ENCODE measurements at regions not wholly inside any gene's neighbourhood (a gene's known extent, or its start where the extent isn't known, plus 50 kb on each side); places are given as distances from the start of the nearest gene placed in this dataset.
A peak's percentile ranks its signal among the peaks of the same experiment; 100 is the strongest.

DNA sequence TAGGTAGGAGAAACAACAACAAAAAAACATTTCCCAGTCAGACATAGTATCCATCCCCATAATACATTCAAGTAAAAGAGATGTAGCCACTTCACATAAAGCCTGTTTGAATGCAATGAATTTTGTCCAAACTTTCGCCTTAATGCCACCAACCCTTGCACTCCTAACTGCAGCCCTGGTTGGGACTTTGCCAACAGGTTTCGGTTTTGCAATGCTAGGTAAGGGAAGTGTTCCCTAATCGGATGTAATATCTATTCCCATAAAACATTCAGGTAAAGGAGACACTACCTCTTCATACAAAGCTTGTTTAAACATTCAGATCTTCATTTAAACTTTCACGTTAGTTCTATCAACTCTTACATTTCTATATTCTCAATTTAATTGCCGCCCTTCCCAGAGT, 336.1 kb downstream of the DRD1 start:
- no peak for DNase-seq

DNA sequence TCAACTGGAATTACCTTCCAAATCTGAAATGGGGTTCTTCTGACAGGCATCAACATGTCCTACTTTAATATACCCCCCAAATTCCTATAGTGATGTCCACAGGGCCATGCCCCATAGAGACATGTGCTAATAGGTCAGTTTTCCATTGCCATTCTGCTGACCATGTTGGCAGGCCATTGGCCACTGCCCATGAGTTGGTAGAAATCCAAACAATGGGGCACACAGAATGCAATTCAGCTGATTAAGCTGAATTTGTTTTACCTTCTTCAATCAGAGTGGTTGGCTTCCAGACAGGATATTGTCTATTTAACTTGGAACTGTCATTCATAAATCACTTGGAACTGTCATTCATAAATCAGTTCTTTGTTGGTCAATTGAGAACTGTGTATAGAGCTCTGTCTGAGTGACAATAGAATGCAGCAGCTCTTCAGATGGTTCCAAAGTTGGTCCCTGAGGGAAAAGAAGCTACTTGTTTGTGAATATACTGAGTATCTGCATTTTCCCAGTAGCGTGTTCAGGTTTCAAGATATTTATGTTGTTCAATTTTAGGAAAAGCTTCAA, 336.9 kb downstream of the DRD1 start:
- no peak for DNase-seq

DNA sequence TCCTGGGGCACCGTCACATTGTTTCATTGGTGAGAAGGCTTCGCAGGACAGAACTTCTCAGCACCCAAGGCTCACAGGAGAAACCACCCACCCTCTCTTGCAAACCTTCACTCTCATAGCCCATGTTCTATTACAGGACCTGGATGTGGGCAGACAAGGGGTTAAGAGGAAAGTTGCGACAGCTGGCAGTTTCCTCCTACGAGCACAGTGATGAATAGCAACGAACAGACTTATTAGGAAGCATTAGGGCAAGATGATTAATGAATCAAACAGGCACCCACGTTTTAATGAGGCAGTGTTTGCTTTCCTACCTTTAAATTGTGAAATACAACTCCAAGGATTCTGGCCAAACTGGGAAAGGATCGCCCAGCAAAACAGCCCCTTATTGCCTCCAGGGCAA, 339.3 kb downstream of the DRD1 start:
- DNase-seq = no peak

DNA sequence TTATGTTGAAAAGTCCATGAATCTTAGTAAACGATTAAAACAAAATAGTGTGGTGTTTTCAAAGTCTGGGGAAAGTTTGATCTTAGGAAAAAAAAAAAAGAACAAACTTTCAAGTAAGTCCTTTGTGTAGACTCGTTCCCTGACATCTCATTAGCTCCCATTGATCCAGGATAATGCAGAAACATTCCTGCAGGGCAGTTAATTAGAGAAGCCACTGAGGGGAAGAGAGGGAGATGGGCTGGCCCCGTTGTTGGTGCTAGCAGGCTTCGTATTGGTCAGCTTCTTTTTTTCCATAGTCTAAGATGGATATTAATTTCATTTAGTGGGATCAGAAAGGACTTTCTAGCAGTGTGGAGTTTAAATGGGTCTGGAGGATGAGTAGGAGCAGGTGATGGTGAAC, 340.2 kb downstream of the DRD1 start:
- DNase-seq = no peak

DNA sequence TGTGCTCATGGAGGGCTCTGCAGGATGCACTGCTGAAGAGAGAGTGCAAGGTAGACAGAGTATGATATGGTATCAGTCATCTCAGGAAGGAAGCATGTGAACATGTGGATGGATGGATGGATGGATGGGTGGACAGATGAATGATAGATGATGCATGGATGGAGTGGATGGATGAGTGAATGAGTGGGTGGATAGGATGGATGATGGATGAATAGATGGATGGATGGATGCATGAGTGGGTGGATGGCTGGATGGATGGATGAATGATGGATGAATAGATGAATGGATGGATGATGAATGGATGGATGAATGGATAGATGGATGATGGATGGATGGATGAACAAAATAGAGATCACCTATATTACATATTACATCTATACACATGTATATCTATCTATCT, 341.3 kb downstream of the DRD1 start:
- no peak for DNase-seq

DNA sequence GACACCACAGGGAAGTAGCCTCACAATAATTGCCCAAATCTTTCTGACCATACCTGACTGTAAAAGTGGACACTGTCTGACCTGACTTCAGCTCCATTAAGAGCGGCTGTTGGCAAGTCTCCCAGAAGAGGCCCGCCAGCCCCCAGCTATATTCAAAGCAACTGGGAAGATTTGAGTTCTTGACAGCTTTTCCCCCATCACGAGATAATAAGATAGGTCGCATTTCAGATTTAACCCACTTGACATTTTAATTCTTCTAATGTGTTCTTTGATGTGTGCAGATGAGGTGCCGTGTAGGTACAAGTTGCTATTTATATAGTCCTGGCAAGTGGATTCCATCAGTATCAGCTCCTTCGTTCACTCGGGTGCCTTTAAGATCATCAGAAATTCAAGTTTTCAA, 345.7 kb downstream of the DRD1 start:
- no peak for DNase-seq

DNA sequence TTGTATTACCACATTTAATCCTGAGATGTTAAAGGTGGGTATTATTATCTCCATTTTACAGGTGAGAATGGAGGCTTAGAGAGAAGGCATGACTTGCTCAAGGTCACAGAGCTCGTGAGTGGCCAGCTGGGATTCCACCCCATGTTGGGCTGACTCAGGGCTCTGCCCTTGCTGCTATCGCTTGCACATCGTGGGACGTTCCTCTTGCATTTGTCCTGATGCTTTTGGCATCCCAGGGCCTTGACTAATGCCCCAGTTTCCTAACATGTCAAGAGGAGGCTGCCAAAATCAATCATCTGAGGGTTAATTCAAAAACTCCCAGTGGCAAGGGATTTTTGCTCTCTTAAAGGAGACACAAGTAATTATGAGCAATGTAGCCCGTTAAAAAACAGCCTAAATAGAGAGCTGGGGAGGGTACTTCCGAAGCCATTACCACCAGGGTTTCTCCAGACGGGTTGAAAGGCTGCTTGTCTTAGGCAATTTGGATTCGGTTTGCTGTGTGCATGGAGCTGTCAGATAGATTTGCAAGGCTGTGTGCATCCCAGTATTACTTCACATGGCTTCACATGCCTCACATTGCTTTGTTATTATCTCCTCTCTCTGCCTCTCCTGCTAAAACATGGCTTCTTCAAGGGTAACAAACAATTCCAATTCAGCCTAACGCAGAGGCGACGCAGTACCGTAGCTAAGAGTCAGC, 347.4 kb downstream of the DRD1 start:
- no peak for DNase-seq

DNA sequence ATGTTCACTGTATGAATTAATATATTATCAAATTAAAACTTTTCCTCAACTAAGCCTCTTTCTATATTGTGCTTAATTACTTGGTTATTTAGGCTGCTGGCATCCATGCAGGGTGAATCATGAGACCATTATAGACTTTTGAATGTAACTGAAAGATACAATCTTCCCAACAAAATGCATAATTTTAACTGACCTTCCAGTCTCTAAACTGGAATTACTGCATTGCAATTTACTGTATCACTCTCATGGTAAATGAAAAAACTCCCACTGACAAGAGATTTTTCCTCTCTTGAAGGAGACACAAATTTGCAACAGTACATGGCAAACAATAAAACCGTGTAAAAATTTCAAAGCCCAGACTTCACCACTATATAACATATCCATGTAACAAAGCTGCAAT, 349.5 kb downstream of the DRD1 start:
- no peak for DNase-seq

DNA sequence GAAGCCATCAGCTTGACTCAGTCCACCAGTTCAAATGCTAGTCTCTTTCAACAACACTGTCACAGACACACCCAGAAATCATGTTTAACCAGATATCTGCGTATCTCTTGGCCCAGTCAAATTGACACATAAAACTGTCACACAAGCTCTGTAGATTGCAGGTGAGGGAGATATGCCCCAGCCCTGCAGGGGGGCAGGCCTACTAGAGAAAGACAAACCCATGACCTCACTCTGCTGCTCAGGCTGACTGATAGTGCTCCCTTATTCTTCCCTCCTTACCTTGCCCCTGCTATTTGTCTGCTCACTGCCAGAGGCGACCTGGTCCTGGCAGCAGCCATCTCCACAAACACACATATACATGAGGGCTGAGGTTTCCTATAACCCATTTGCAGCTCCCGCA, 351.3 kb downstream of the DRD1 start:
- no peak for DNase-seq

DNA sequence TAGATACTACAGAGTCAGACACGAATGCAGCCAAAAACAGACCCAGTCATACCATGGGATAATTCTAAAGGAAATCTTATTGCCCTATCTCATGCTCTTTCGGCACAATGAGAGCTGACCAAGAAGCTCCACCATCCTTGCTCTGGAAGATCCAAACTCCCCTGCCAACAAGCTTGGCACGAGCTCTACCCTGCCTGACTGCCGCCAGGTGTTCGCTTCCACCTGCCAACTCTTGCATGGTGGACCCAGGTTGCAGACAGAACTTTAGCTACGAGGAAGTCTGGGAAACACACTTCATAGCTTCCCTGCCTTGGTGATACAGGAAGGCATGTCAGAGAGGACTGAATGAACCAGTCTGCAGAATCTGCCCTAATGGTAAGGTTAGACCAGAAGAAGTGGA, 355.0 kb downstream of the DRD1 start:
- DNase-seq = no peak

DNA sequence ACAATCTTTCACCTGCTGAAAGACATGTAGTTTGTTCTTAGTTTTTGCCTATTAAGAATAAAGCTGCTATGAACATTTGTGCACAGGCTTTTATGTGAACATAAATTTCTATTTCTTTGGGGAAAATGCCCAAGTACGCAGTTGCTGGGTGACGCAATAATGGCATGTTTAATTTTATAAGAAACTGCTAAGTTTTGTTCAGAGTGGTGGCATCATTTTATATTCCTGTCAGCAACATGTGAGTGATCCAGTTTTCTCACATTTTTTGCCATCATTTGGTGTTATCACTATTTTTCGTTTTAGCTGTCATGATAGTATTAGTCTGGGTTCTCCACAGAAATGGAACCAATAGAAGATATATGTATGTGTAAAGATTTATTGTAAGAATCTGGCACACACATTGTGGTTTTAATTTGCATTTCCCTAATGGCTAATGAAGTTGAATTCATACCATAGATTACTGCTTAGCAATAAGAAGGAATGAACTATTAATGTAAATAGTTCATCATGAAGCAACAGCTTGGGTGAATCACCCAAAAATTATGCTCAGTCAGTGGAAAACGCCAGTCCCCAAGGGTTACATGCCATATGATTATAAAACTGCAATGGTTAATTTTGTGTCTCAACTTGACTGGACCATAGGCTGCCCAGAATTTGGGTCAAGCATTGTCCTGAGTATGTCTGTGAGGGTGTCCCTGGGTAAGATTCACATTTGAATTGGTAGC, 358.6 kb downstream of the MSX2 start:
- DNase-seq = no peak

DNA sequence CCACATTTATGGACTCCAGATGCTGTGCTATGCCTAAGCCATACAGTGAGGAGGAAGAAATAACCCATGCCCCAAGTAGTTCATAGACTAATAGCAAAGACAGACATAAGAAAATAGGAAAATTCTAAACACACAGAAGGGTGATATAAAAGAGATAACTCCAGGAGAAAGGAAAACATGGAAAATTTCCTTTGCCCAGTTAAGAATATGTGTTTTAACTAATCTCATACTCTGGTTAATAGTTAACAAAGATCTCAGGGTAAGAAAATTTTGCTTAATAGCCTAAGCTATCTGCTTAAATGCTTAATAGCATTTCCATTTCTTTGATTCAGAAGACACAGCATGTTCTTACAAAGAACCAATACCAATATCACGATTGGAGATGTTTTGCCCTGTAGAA, 358.0 kb downstream of the MSX2 start:
- no peak for DNase-seq

DNA sequence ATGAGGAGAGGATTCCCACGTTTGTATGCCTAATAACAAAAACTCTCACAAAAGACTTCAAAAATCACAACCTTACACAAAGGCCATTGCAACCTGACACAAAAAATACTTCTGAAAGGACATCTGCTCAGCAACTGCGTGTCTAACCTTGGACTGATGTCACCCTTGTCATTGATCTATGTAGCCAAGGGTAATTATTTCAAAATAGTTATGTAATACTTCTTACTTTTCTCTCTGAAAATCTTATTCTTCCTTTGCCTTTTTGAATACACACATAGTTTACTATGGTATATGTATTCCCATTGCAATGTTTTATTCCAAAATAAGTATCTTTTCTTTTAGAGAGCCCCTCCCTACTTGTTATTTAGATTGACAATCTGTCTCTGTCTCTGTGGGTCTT, 355.3 kb downstream of the MSX2 start:
- no peak for DNase-seq

DNA sequence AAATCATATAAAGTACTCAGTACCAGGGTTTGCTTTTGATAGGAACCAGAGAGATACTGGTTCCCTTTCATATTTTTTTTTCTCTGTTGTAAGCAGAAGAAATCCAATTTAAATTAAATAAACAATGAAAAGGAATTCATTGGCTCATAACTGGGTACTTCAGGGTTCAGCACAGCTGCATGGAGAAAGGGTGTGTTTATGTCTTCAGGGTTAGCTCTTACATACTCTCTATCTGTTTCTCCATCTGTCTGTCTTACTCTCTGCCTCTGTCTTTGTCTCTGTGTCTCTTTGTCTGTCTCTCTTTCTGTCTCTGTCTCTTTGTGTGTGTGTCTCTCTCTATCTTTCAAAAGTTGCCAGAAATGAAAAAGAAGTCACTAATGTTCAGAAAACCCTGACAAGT, 345.9 kb downstream of the MSX2 start:
- DNase-seq = no peak

DNA sequence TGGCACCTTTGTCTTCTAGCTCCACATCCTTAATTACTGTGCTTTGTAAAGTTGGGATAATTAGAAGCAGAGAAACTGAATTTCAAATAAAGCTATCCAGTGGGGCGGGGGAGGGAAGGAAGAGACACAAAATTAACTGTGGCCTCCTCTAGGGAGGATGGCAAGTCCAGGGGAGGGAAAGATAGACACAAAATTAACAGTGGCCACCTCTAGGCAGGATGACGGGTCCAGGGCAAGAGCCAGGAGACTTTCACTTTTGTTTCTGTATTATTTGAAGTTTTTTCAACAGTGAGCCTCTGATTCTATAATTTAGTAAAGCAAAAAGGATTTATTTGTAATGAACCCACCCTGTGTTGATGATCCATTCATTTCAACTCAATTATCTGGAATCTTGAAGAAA, 335.9 kb downstream of the MSX2 start:
- DNase-seq = no peak

DNA sequence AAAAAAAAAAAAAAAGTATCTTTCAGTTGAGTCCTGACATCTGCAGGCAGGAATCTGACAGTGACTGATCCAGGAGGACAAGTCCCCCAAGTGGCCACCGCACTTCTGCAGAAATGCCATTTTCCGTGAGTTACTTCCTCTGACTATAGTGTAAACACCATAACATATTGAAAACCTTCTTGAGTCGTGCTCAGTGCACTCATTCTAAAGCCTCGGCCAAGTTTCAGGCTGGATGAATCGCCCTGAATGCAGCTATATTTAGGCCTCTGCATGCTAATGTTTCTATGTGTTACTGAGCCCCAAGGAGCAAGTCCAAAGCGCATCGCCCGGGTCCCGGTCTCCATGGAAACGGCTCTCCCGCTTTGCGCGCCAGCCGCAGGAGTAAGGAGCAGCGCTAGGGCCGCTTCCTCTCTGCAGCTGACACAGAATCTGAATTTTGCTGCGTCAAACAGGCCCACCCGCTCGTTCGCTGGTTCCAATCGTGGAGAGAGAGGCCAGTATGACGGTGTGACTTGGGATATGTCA, 335.4 kb downstream of the MSX2 start:
- peak; percentile 88 for DNase-seq

DNA sequence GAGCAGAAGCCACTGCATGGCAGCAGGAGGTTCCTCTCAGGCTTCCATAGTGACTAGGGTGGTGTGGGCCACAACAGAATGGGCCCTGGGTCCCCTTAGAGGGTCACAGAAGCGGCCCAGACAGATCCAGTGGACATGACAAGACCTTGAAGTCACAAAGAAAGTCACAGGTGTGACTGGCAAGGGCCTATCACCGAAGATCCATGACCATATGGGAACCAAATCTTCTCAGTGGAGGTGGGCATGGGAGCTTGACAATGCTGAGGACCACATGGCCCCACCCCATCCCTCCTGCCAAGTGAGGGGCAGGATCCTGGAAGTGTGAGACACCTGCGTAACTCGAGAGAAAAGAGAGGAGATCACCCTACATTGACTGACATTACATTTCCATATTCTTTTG, 332.4 kb downstream of the MSX2 start:
- no peak for DNase-seq

DNA sequence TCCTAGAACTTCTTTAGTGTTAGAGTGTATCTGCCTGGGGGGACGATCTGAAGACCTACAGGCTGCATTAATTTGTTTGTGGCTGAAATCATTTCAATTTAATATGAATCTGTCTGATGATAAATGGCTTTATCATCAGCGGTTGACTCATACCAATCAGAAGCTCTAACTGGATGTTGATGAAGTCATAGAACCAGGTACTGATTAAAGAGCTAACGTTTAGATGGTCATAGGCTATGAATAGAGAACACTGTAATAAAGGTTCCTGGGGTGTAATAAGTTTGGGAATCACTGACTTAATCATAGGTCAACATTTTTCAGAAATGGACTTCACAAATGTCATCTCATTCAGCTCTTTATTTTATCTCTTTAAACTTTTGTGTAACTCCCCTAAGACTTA, 329.9 kb downstream of the MSX2 start:
- no peak for DNase-seq

DNA sequence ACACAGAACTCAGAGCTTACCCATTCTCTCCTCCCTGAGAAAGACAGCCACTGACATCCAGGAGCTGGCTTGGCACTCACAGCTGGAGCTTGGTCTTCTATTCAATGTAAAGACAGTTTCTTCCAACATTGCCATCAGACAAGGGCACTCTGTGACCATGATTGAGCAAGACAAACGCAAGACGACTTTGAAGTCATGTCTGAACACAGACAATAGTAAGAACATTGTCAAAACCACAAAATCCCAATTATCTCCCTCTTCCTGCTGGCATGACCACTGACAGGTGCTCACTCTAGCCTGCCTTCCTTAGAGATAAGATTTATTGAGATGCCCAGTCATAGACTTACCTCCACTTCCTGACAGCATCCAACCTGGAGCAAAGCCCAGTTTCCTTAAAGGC, 328.0 kb downstream of the MSX2 start:
- DNase-seq = no peak

DNA sequence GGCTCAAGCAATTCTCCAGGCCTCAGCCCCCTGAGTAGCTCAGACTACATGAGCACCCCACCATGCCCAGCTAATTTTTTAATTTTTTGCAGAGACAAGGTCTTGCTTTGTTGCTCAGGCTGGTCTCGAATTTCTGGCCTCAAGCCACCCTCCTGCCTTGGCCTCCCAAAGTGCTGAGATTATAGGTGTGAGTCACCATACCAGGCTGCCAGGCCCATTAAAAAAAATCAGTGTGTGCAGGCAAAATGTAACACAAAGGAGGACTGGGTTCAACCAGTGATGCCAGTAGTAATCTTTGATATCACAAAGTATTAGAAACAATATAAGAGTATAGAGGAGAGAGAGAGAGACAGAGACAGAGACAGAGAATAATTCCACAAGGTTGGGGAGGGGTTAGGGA, 322.7 kb downstream of the MSX2 start:
- no peak for DNase-seq

DNA sequence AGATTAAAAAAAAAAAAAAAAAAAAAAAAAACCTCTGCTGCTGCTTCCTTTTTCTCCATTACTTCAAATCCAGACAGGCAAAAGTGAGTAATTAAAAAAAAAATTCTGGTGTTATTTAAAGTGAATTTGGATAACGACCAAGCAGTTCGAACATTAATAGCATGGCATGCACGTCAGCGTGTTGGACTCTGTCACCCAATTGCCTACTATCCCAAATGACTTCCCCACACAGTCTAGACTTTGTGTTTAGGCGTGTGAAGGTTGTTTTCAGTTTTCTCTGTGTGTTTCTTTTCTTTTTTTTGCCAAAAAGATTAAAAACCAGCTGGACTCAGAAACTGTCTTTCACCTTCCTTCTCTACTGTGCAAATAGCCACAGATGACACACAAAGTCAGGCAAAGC, 321.4 kb downstream of the MSX2 start:
- no peak for DNase-seq

DNA sequence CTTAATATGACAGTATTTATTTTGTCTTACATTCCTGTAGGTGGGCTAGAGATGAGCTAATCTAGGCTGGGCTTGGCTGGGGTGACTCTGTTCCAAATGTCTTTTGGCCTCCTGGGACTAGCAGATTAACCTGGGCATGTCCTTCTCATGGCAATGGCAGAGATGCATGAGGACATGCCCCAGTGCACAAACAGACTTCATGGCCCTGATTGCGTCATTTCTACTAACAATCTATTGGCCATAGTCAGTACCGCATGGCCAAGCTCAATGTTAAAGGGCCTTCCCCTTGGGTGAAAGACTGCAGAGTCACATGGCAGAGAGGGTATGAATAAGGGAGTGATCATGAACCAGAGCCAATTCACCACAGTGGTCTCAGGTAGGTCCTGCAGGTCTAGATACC, 313.4 kb downstream of the MSX2 start:
- DNase-seq = no peak

DNA sequence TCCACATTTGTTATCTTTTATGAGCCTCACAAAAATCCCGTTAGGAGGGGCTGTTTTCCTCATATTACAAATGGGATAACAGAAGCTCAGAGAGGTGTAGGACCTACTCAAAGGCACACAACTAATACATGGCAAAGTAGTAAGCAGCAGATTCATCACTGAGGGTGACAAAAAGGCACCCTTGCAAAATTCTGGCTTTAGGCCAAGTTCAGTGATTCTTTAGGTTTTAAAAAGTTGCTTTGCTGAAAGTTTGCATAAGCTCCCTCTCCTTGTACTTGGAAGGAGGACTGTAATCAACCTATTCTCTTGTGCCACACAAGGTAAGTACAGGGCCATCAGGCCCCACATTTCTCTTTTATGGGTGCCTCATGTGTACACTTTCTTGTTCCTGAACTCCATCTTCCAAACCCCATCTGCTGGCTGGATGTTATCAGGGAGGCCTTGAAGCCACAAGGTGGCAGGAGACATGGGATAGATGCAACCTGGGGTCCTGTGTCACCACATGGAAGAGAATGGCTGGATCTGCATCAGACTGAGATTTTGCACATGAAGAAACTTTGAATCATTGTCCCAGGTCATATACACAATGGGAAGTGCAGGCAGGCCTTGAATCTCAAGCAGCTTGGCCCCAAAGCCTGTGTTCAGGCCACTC, 311.6 kb downstream of the MSX2 start:
- DNase-seq = no peak

All from occipital lobe (tissue), 1 donor.